Hepatocyte (in vitro differentiated cells): ENCODE measurements at regions not wholly inside any gene's neighbourhood (a gene's known extent, or its start where the extent isn't known, plus 50 kb on each side); places are given as distances from the start of the nearest gene placed in this dataset.

Source experiments
- CTCF ChIP-seq: fragments of 200-600 bp; sonication (generic); IDR thresholded peaks from 2 replicates; pipeline ENCODE4 v1.5.1; 2016; ENCODE audit warnings: antibody characterized with exemption, mild to moderate bottlenecking; ENCODE audit not compliant: poor library complexity
- EZH2 ChIP-seq: fragments of 200-600 bp; sonication (generic); IDR thresholded peaks from 2 replicates; pipeline ENCODE4 v1.6.1; 2016; ENCODE audit warnings: antibody characterized with exemption, mild to moderate bottlenecking, borderline replicate concordance
- EZH2phosphoT487 ChIP-seq: fragments of 200-600 bp; sonication (generic); IDR thresholded peaks from one replicate; pipeline ENCODE4 v1.6.1; 2018; ENCODE audit warnings: antibody characterized with exemption, mild to moderate bottlenecking, low read depth, moderate library complexity; ENCODE audit not compliant: unreplicated experiment, severe bottlenecking

GRCh38 chr10:28798428-28798955, 121.2 kb downstream of the BAMBI start:
- TF ChIP-seq CTCF (no peak), EZH2 (no peak), EZH2phosphoT487 (no peak)
